Loucy (cell line): ENCODE measurements at regions not wholly inside any gene's neighbourhood (a gene's known extent, or its start where the extent isn't known, plus 50 kb on each side); places are given as distances from the start of the nearest gene placed in this dataset.

ENCODE experiments used
- H2AFZ ChIP-seq: fragments of 200-600 bp; sonication (generic); 2 replicates; pipeline ENCODE4 v1.6.0; 2016; ENCODE audit warnings: antibody characterized with exemption, mild to moderate bottlenecking, low read length, moderate library complexity
- H3F3A ChIP-seq: fragments of 200-600 bp; 2 replicates; pipeline ENCODE4 v1.6.0; 2016; ENCODE audit warnings: antibody characterized with exemption, low read depth, mild to moderate bottlenecking
- H3K27me3 ChIP-seq: fragments of 200-600 bp; sonication (generic); 2 replicates; pipeline ENCODE4 v1.6.1; 2014; ENCODE audit warnings: low read length, mild to moderate bottlenecking; ENCODE audit not compliant: insufficient read depth, poor library complexity, severe bottlenecking
- H3K36me3 ChIP-seq: fragments of 200-600 bp; sonication (generic); 2 replicates; pipeline ENCODE4 v1.6.1; 2016; ENCODE audit warnings: low read length; ENCODE audit not compliant: insufficient read depth
- H3K4me1 ChIP-seq: fragments of 200-600 bp; sonication (generic); 2 replicates; pipeline ENCODE4 v1.5.1; 2014; ENCODE audit warnings: low read length, mild to moderate bottlenecking; ENCODE audit not compliant: insufficient read depth, poor library complexity, severe bottlenecking
- H3K4me2 ChIP-seq: fragments of 200-600 bp; sonication (generic); 2 replicates; pipeline ENCODE4 v1.6.0; 2014; ENCODE audit warnings: antibody characterized with exemption, low read length, low read depth, mild to moderate bottlenecking; ENCODE audit not compliant: poor library complexity, severe bottlenecking
- H3K4me3 ChIP-seq: fragments of 200-600 bp; sonication (generic); 2 replicates; pipeline ENCODE4 v1.5.1; 2014; ENCODE audit warnings: low read length, mild to moderate bottlenecking, mixed read lengths; ENCODE audit not compliant: poor library complexity, severe bottlenecking
- H3K79me2 ChIP-seq: fragments of 200-600 bp; sonication (generic); 2 replicates; pipeline ENCODE4 v1.6.1; 2014; ENCODE audit warnings: low read length; ENCODE audit not compliant: insufficient read depth
- H3K9ac ChIP-seq: fragments of 200-600 bp; sonication (generic); 2 replicates; pipeline ENCODE4 v1.6.0; 2014; ENCODE audit warnings: mild to moderate bottlenecking, low read depth, low read length, moderate library complexity; ENCODE audit not compliant: poor library complexity, severe bottlenecking
- H3K9me2 ChIP-seq: fragments of 200-600 bp; sonication (generic); replicated peaks from 2 replicates; pipeline ENCODE4 v1.6.1; 2016; ENCODE audit warnings: low read depth, low read length, mixed read lengths
- H3K9me3 ChIP-seq: fragments of 200-600 bp; sonication (generic); 2 replicates; pipeline ENCODE4 v1.6.1; 2014; ENCODE audit warnings: mild to moderate bottlenecking, antibody characterized with exemption, low read length, low read depth; ENCODE audit not compliant: insufficient read depth
- H4K20me1 ChIP-seq: fragments of 200-600 bp; sonication (generic); 2 replicates; pipeline ENCODE4 v1.6.0; 2014; ENCODE audit warnings: antibody characterized with exemption, low read length, mild to moderate bottlenecking; ENCODE audit not compliant: insufficient read depth, poor library complexity, severe bottlenecking
- EZH2phosphoT487 ChIP-seq: fragments of 200-600 bp; IDR thresholded peaks from 2 replicates; pipeline ENCODE4 v1.6.1; 2018; ENCODE audit warnings: antibody characterized with exemption, mild to moderate bottlenecking, moderate library complexity, borderline replicate concordance
- TF ChIP-seq, protein P1 (sequence below): fragments of 200-600 bp; sonication (generic); conservative IDR thresholded peaks from 2 replicates; pipeline ENCODE4 v1.5.1; 2014; ENCODE audit warnings: mild to moderate bottlenecking, antibody characterized with exemption, low read length

DNA sequence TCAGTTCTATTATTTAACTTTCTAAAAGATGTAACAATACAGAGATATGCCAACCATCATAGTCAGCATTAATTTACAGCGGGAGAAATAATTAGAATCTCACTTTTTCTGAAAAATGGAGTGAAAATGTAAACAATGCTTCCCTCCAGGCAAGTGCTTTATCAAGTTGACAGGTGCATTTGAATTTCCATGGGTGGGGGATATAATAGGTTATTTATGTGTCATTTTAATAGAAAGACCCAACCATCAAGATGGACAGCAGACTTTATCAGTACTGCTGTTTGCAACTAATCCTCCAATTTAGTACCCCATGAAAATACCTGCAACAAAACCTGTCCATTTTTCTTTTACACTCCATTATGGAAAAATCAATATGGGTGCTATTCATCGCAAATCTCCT, 780.1 kb downstream of the TFAP2A start:
- H3F3A ChIP-seq, result no peaks in the 10 kb centered on the region
- no peaks in the 10 kb centered on the region for H3K4me1 ChIP-seq
- no peak overlapping the region for H3K9ac ChIP-seq
- H3K36me3 ChIP-seq, result no peaks in the 10 kb centered on the region
- H3K79me2 ChIP-seq, result no peaks in the 10 kb centered on the region
- H3K9me2 ChIP-seq, result no peaks in the 10 kb centered on the region
- H3K4me3 ChIP-seq, result no peak overlapping the region
- H2AFZ ChIP-seq, result no peak overlapping the region
- H4K20me1 ChIP-seq, result no peaks in the 10 kb centered on the region
- H3K4me2 ChIP-seq, result no peak overlapping the region
- H3K27me3 ChIP-seq, result no peaks in the 10 kb centered on the region
- H3K9me3 ChIP-seq, result peaks cover 3% of the 10 kb centered on the region
- no peak for TF ChIP-seq EZH2phosphoT487
- TF ChIP-seq, protein P1, sequence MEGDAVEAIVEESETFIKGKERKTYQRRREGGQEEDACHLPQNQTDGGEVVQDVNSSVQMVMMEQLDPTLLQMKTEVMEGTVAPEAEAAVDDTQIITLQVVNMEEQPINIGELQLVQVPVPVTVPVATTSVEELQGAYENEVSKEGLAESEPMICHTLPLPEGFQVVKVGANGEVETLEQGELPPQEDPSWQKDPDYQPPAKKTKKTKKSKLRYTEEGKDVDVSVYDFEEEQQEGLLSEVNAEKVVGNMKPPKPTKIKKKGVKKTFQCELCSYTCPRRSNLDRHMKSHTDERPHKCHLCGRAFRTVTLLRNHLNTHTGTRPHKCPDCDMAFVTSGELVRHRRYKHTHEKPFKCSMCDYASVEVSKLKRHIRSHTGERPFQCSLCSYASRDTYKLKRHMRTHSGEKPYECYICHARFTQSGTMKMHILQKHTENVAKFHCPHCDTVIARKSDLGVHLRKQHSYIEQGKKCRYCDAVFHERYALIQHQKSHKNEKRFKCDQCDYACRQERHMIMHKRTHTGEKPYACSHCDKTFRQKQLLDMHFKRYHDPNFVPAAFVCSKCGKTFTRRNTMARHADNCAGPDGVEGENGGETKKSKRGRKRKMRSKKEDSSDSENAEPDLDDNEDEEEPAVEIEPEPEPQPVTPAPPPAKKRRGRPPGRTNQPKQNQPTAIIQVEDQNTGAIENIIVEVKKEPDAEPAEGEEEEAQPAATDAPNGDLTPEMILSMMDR, result no peak

- Histone ChIP-seq H3K79me2 (no peaks in the 10 kb centered on the region), H3K9me3 (no peaks in the 10 kb centered on the region; the same call in 1 of the 2 replicates), H3K27me3 (no peaks in the 10 kb centered on the region), H3K4me3 (no peak overlapping the region), H3K9ac (no peak overlapping the region), H2AFZ (no peak overlapping the region), H3K9me2 (no peaks in the 10 kb centered on the region), H3K4me1 (no peaks in the 10 kb centered on the region), H3K36me3 (no peaks in the 10 kb centered on the region), H3F3A (no peaks in the 10 kb centered on the region), H3K4me2 (no peak overlapping the region), H4K20me1 (no peaks in the 10 kb centered on the region)
- TF ChIP-seq EZH2phosphoT487, result no peak
- TF ChIP-seq, protein P1, result no peak
Observed at GRCh38 chr6:9632026-9632425, 782.8 kb downstream of the TFAP2A start.

GRCh38 chr6:9628819-9629218, 786.1 kb downstream of the TFAP2A start:
- Histone ChIP-seq H3K27me3 (no peaks in the 10 kb centered on the region), H3K4me2 (no peak overlapping the region), H3K4me3 (no peak overlapping the region)

More at GRCh38 chr6:9628819-9629218, 786.1 kb downstream of the TFAP2A start:
- no peaks in the 10 kb centered on the region for H3K79me2 ChIP-seq
- H3K4me1 ChIP-seq, result no peaks in the 10 kb centered on the region
- H3K9me3 ChIP-seq, result no peaks in the 10 kb centered on the region; the same call in 1 of the 2 replicates
- no peaks in the 10 kb centered on the region for H3F3A ChIP-seq
- H4K20me1 ChIP-seq, result no peaks in the 10 kb centered on the region
- no peak overlapping the region for H3K9ac ChIP-seq
- TF ChIP-seq EZH2phosphoT487, result no peak
- TF ChIP-seq, protein P1, result no peak
- H3K36me3 ChIP-seq, result no peaks in the 10 kb centered on the region
- no peak overlapping the region for H2AFZ ChIP-seq
- H3K9me2 ChIP-seq, result no peaks in the 10 kb centered on the region
